DOHH2 (cell line): ENCODE measurements at regions not wholly inside any gene's neighbourhood (a gene's known extent, or its start where the extent isn't known, plus 50 kb on each side); places are given as distances from the start of the nearest gene placed in this dataset.

Experiments used
- H3F3A ChIP-seq: fragments of 200-600 bp; sonication (generic), shearing (Covaris generic); 2 replicates; pipeline ENCODE4 v1.6.0; 2016; ENCODE audit warnings: antibody characterized with exemption, mild to moderate bottlenecking; ENCODE audit not compliant: control insufficient read depth, insufficient read depth
- H3K27ac ChIP-seq: fragments of 200-600 bp; sonication (generic); 2 replicates; pipeline ENCODE4 v1.5.1; 2014; ENCODE audit warnings: low read depth, mild to moderate bottlenecking, low read length, moderate library complexity
- H3K27me3 ChIP-seq: fragments of 200-600 bp; sonication (generic); 2 replicates; pipeline ENCODE4 v1.6.1; 2014; ENCODE audit warnings: mild to moderate bottlenecking, low read length, mixed read lengths; ENCODE audit not compliant: control insufficient read depth
- H3K36me3 ChIP-seq: fragments of 200-600 bp; sonication (generic); 2 replicates; pipeline ENCODE4 v1.6.1; 2014; ENCODE audit warnings: mild to moderate bottlenecking, low read length, moderate library complexity, mixed read lengths; ENCODE audit not compliant: control insufficient read depth
- H3K4me1 ChIP-seq: fragments of 200-600 bp; sonication (generic); 2 replicates; pipeline ENCODE4 v1.6.1; 2014; ENCODE audit warnings: mild to moderate bottlenecking, low read length, mixed read lengths; ENCODE audit not compliant: control insufficient read depth
- H3K4me2 ChIP-seq: fragments of 200-600 bp; sonication (generic); 2 replicates; pipeline ENCODE4 v1.6.0; 2014; ENCODE audit warnings: mild to moderate bottlenecking, low read length, moderate library complexity
- H3K4me3 ChIP-seq: fragments of 200-600 bp; sonication (generic); 2 replicates; pipeline ENCODE4 v1.5.1; 2014; ENCODE audit warnings: mild to moderate bottlenecking, low read length, mixed read lengths
- H3K79me2 ChIP-seq: fragments of 200-600 bp; sonication (generic); 2 replicates; pipeline ENCODE4 v1.6.1; 2014; ENCODE audit warnings: mild to moderate bottlenecking, low read length, mixed read lengths; ENCODE audit not compliant: control insufficient read depth
- H3K9me2 ChIP-seq: fragments of 200-600 bp; sonication (generic); replicated peaks from 2 replicates; pipeline ENCODE4 v1.6.1; 2014; ENCODE audit warnings: mild to moderate bottlenecking, low read length, mixed read lengths; ENCODE audit not compliant: control insufficient read depth
- H3K9me3 ChIP-seq: fragments of 200-600 bp; sonication (generic); 2 replicates; pipeline ENCODE4 v1.6.1; 2014; ENCODE audit warnings: antibody characterized with exemption, low read length, mixed read lengths; ENCODE audit not compliant: control insufficient read depth, insufficient read depth
- H4K20me1 ChIP-seq: fragments of 200-600 bp; sonication (generic); 2 replicates; pipeline ENCODE4 v1.6.0; 2014; ENCODE audit warnings: low read depth, mild to moderate bottlenecking, antibody characterized with exemption, low read length, moderate library complexity; ENCODE audit not compliant: control insufficient read depth, insufficient read depth
- EZH2phosphoT487 ChIP-seq: fragments of 200-600 bp; sonication (generic); IDR thresholded peaks from 2 replicates; pipeline ENCODE4 v1.6.1; 2017; ENCODE audit warnings: borderline replicate concordance, mild to moderate bottlenecking, antibody characterized with exemption, low read length, moderate library complexity, mixed read lengths
- TF ChIP-seq, protein P1 (sequence below): fragments of 200-600 bp; sonication (generic); IDR thresholded peaks from one replicate; pipeline ENCODE4 v1.5.1; 2014; ENCODE audit warnings: antibody characterized with exemption, mild to moderate bottlenecking, low read depth, low read length; ENCODE audit not compliant: poor library complexity, severe bottlenecking

GRCh38 chr5:85017261-85017660 is 632.6 kb upstream of the EDIL3 start:
- TF ChIP-seq, protein P1, sequence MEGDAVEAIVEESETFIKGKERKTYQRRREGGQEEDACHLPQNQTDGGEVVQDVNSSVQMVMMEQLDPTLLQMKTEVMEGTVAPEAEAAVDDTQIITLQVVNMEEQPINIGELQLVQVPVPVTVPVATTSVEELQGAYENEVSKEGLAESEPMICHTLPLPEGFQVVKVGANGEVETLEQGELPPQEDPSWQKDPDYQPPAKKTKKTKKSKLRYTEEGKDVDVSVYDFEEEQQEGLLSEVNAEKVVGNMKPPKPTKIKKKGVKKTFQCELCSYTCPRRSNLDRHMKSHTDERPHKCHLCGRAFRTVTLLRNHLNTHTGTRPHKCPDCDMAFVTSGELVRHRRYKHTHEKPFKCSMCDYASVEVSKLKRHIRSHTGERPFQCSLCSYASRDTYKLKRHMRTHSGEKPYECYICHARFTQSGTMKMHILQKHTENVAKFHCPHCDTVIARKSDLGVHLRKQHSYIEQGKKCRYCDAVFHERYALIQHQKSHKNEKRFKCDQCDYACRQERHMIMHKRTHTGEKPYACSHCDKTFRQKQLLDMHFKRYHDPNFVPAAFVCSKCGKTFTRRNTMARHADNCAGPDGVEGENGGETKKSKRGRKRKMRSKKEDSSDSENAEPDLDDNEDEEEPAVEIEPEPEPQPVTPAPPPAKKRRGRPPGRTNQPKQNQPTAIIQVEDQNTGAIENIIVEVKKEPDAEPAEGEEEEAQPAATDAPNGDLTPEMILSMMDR, result no peak
- TF ChIP-seq EZH2phosphoT487, result no peak
- Histone ChIP-seq H3K27ac (no peak overlapping the region), H3K79me2 (no peaks in the 10 kb centered on the region), H4K20me1 (no peaks in the 10 kb centered on the region), H3K9me2 (no peaks in the 10 kb centered on the region), H3K4me3 (no peak overlapping the region), H3K4me2 (no peak overlapping the region), H3K36me3 (no peaks in the 10 kb centered on the region), H3K4me1 (no peaks in the 10 kb centered on the region), H3F3A (no peaks in the 10 kb centered on the region), H3K9me3 (no peaks in the 10 kb centered on the region), H3K27me3 (no peaks in the 10 kb centered on the region)

DNA sequence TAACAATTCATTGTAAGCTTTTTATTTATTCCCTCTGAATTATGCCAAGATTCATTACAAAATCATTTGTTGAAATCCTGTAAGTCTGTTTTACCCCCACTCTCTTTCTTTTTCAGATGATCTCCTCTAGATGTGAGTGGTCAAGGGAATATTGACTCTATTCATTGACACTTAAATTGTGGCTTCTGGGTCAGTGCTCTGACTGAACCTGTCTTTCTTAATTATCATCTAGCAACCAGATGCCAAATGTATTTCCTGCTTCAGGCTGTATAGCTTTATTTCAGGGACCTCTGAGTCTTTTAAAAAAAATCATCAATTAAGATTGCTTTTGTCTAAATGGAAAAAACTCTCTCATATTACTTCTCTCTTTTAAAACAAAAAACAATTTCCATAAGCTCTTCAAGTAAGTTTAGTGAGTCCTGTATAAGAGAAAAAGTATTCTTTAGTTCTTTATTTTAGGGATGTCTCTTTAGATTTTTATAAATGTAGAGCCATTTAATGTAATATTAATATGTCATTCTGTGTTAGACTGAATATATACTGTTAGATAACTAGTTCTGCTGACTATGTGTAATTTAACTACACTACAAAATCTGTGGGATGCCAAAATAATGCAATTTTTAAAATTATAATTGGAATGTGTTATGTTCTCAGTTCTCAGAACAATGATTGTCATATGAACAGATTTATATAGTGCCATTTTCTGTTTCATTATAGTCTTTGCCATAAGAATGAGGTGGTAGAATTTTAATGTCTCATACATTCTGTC is 645.8 kb upstream of the EDIL3 start:
- H3K9me3 ChIP-seq, result peaks cover 4% of the 10 kb centered on the region; the same call in 1 of the 2 replicates
- H4K20me1 ChIP-seq, result no peaks in the 10 kb centered on the region
- no peaks in the 10 kb centered on the region for H3K4me1 ChIP-seq
- no peaks in the 10 kb centered on the region for H3K27me3 ChIP-seq
- no peak for TF ChIP-seq EZH2phosphoT487
- TF ChIP-seq, protein P1, result no peak
- no peaks in the 10 kb centered on the region for H3K79me2 ChIP-seq
- H3K9me2 ChIP-seq, result no peaks in the 10 kb centered on the region
- no peak overlapping the region for H3K4me3 ChIP-seq
- H3K4me2 ChIP-seq, result no peak overlapping the region
- no peak overlapping the region for H3K27ac ChIP-seq
- H3F3A ChIP-seq, result no peaks in the 10 kb centered on the region
- H3K36me3 ChIP-seq, result no peaks in the 10 kb centered on the region

DNA sequence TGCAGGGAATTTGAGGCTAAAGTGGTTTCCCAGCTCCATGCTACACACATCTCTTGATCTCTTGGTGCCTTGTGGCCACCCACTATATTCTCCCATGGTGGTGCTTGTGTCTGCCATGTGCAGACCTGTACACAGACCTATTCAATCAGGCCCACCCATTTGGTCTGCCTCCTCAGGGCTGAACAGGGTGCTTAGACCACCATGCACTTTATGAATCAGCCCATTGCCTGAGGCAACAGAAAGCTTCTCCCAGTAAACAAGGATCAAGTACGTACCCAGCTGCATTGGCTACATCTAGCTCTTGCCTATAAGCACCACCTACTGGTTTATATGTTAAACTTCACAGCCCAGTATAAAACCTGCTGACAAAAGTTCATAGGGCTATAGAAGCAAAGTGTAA is 664.3 kb upstream of the EDIL3 start:
- TF ChIP-seq, protein P1, result no peak
- H3K27me3 ChIP-seq, result no peaks in the 10 kb centered on the region
- H3K79me2 ChIP-seq, result no peaks in the 10 kb centered on the region
- H3K27ac ChIP-seq, result no peak overlapping the region
- H3K36me3 ChIP-seq, result no peaks in the 10 kb centered on the region
- H3K4me1 ChIP-seq, result no peaks in the 10 kb centered on the region
- H3K9me3 ChIP-seq, result no peaks in the 10 kb centered on the region
- H3K4me3 ChIP-seq, result no peak overlapping the region
- H4K20me1 ChIP-seq, result no peaks in the 10 kb centered on the region
- no peaks in the 10 kb centered on the region for H3F3A ChIP-seq
- H3K9me2 ChIP-seq, result no peaks in the 10 kb centered on the region
- no peak overlapping the region for H3K4me2 ChIP-seq
